ENCODE measurements at regions not wholly inside any gene's neighbourhood (a gene's known extent, or its start where the extent isn't known, plus 50 kb on each side); places are given as distances from the start of the nearest gene placed in this dataset.

DNA sequence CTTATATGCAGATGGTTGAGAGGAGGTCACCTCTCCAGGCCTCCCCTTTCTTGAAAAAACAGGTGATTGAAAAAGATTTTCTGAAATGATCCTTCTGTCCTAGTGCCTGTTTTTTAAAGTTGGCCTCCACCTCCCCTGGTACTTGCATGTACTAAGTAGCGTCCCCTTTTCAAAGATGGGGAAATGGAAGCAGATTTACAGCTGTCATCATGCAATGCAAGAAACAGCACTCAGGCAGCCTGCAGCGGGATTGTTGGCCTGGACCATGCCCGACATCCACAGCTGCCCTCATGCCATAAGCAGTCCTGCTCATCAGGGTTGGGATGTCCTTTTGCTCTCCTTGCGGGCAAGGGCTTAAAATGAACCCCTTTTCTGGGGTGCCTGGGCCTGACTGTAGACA, 127.2 kb upstream of the MGMT start:
- TF ChIP-seq, protein P1, sequence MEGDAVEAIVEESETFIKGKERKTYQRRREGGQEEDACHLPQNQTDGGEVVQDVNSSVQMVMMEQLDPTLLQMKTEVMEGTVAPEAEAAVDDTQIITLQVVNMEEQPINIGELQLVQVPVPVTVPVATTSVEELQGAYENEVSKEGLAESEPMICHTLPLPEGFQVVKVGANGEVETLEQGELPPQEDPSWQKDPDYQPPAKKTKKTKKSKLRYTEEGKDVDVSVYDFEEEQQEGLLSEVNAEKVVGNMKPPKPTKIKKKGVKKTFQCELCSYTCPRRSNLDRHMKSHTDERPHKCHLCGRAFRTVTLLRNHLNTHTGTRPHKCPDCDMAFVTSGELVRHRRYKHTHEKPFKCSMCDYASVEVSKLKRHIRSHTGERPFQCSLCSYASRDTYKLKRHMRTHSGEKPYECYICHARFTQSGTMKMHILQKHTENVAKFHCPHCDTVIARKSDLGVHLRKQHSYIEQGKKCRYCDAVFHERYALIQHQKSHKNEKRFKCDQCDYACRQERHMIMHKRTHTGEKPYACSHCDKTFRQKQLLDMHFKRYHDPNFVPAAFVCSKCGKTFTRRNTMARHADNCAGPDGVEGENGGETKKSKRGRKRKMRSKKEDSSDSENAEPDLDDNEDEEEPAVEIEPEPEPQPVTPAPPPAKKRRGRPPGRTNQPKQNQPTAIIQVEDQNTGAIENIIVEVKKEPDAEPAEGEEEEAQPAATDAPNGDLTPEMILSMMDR (IDR thresholded peaks at IDR 0.05): no peak
- TF ChIP-seq SIN3A (IDR thresholded peaks at IDR 0.05; ENCODE audit: borderline replicate concordance, low read depth, low read length): no peak
- no peak for TF ChIP-seq ELF1 (IDR thresholded peaks at IDR 0.05)
- TF ChIP-seq EP300 (IDR thresholded peaks at IDR 0.05; ENCODE audit: borderline replicate concordance in 1 of 2, low read depth in 1 of 2, low read length in 1 of 2): no peak
- no peak for TF ChIP-seq JUND (IDR thresholded peaks at IDR 0.05)
- no peak for TF ChIP-seq GABPA (IDR thresholded peaks at IDR 0.05; ENCODE audit: low read depth)
- TF ChIP-seq, protein P2, sequence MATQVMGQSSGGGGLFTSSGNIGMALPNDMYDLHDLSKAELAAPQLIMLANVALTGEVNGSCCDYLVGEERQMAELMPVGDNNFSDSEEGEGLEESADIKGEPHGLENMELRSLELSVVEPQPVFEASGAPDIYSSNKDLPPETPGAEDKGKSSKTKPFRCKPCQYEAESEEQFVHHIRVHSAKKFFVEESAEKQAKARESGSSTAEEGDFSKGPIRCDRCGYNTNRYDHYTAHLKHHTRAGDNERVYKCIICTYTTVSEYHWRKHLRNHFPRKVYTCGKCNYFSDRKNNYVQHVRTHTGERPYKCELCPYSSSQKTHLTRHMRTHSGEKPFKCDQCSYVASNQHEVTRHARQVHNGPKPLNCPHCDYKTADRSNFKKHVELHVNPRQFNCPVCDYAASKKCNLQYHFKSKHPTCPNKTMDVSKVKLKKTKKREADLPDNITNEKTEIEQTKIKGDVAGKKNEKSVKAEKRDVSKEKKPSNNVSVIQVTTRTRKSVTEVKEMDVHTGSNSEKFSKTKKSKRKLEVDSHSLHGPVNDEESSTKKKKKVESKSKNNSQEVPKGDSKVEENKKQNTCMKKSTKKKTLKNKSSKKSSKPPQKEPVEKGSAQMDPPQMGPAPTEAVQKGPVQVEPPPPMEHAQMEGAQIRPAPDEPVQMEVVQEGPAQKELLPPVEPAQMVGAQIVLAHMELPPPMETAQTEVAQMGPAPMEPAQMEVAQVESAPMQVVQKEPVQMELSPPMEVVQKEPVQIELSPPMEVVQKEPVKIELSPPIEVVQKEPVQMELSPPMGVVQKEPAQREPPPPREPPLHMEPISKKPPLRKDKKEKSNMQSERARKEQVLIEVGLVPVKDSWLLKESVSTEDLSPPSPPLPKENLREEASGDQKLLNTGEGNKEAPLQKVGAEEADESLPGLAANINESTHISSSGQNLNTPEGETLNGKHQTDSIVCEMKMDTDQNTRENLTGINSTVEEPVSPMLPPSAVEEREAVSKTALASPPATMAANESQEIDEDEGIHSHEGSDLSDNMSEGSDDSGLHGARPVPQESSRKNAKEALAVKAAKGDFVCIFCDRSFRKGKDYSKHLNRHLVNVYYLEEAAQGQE (IDR thresholded peaks at IDR 0.05; ENCODE audit: low read depth, low read length): no peak
- no peak for TF ChIP-seq FOSL2 (IDR thresholded peaks at IDR 0.05; ENCODE audit: borderline replicate concordance, low read depth)
- TF ChIP-seq, protein P3, sequence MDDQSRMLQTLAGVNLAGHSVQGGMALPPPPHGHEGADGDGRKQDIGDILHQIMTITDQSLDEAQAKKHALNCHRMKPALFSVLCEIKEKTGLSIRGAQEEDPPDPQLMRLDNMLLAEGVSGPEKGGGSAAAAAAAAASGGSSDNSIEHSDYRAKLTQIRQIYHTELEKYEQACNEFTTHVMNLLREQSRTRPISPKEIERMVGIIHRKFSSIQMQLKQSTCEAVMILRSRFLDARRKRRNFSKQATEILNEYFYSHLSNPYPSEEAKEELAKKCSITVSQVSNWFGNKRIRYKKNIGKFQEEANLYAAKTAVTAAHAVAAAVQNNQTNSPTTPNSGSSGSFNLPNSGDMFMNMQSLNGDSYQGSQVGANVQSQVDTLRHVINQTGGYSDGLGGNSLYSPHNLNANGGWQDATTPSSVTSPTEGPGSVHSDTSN (IDR thresholded peaks at IDR 0.05): no peak
- TF ChIP-seq YY1 (IDR thresholded peaks at IDR 0.05; ENCODE audit: low read depth): no peak
- TF ChIP-seq GATA2 (CRISPR knock-in tag; IDR thresholded peaks at IDR 0.05): no peak
- TF ChIP-seq, protein P4, sequence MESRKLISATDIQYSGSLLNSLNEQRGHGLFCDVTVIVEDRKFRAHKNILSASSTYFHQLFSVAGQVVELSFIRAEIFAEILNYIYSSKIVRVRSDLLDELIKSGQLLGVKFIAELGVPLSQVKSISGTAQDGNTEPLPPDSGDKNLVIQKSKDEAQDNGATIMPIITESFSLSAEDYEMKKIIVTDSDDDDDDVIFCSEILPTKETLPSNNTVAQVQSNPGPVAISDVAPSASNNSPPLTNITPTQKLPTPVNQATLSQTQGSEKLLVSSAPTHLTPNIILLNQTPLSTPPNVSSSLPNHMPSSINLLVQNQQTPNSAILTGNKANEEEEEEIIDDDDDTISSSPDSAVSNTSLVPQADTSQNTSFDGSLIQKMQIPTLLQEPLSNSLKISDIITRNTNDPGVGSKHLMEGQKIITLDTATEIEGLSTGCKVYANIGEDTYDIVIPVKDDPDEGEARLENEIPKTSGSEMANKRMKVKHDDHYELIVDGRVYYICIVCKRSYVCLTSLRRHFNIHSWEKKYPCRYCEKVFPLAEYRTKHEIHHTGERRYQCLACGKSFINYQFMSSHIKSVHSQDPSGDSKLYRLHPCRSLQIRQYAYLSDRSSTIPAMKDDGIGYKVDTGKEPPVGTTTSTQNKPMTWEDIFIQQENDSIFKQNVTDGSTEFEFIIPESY (IDR thresholded peaks at IDR 0.05; ENCODE audit: borderline replicate concordance, low read depth): no peak
- no peak for TF ChIP-seq TAF1 (IDR thresholded peaks at IDR 0.05; ENCODE audit: borderline replicate concordance, low read depth, low read length)
